ENCODE measurements at regions not wholly inside any gene's neighbourhood (a gene's known extent, or its start where the extent isn't known, plus 50 kb on each side); places are given as distances from the start of the nearest gene placed in this dataset.

DNA sequence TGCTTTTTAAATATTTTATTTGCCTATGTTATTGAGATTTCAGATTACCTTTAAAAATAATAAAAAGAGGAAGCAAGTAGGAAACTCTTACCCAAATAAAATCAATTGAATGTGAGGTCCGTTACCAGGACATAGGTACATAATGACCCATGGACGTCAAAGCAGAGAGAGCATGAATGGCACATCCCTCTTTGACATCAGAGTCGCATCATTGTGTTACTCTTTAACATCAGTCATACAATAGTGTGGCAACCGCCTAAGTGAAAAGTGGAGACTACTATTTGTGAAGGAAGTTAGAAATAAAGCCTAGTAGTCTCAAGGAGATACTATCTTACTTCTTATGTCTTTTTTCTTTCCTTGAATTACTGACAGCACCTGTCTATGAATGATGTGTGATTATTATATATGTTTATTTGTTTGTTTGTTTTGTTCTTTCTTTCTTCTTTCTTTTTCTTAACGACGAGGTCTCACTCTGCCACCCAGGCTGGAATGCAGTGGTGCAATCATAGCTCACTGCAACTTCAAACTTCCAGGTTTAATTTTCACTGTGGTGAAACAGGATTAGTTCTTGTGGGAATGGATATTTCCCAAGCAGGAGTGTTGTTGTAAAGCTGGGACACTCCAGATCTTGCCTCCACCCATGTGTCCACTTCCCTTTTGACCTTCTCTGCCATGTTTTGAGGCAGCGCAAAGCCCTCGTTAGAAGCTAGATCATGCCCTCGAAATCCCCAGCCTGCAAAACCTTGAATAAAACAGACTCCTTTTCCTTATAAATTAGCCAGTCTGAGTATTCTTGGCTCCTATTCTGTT is 407.2 kb upstream of the NETO1 start:
- TF ChIP-seq, protein P1, sequence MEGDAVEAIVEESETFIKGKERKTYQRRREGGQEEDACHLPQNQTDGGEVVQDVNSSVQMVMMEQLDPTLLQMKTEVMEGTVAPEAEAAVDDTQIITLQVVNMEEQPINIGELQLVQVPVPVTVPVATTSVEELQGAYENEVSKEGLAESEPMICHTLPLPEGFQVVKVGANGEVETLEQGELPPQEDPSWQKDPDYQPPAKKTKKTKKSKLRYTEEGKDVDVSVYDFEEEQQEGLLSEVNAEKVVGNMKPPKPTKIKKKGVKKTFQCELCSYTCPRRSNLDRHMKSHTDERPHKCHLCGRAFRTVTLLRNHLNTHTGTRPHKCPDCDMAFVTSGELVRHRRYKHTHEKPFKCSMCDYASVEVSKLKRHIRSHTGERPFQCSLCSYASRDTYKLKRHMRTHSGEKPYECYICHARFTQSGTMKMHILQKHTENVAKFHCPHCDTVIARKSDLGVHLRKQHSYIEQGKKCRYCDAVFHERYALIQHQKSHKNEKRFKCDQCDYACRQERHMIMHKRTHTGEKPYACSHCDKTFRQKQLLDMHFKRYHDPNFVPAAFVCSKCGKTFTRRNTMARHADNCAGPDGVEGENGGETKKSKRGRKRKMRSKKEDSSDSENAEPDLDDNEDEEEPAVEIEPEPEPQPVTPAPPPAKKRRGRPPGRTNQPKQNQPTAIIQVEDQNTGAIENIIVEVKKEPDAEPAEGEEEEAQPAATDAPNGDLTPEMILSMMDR (IDR thresholded peaks at IDR 0.05) = no peak
- TF ChIP-seq EP300 (IDR thresholded peaks at IDR 0.05) (no peak), POLR2A (IDR thresholded peaks at IDR 0.05; ENCODE audit: low read depth) (no peak)
